GM12874 (cell line): ENCODE measurements at regions not wholly inside any gene's neighbourhood (a gene's known extent, or its start where the extent isn't known, plus 50 kb on each side); places are given as distances from the start of the nearest gene placed in this dataset.
A peak's percentile ranks its signal among the peaks of the same experiment; 100 is the strongest.

ENCODE experiments used
- CTCF ChIP-seq: IDR thresholded peaks from 2 replicates; pipeline ENCODE4 v1.5.1; 2011; ENCODE audit warnings: low read depth, mild to moderate bottlenecking, control low read depth, low read length, moderate library complexity; ENCODE audit not compliant: insufficient read depth

- no peak for TF ChIP-seq CTCF
Observed at GRCh38 chr14:40003773-40004172, 571.5 kb upstream of the FBXO33 start.

GRCh38 chr14:39998854-39999253 lies 566.6 kb upstream of the FBXO33 start:
- no peak for TF ChIP-seq CTCF

- TF ChIP-seq CTCF: no peak
Observed at GRCh38 chr14:39998114-39998513, 565.9 kb upstream of the FBXO33 start.

GRCh38 chr14:39991041-39991440 lies 558.8 kb upstream of the FBXO33 start:
- TF ChIP-seq CTCF: no peak

- TF ChIP-seq CTCF: peak; percentile 38; the same call in 1 of the 2 replicates
Observed at GRCh38 chr14:39988939-39989338, 556.7 kb upstream of the FBXO33 start.

- no peak for TF ChIP-seq CTCF
Observed at GRCh38 chr14:39984323-39984722, 552.1 kb upstream of the FBXO33 start.

- TF ChIP-seq CTCF: no peak
Observed at GRCh38 chr14:39977198-39977597, 545.0 kb upstream of the FBXO33 start.

GRCh38 chr14:39974036-39974435 lies 541.8 kb upstream of the FBXO33 start:
- TF ChIP-seq CTCF: no peak
